Activated CD4-positive, alpha-beta T cell treated with anti-CD3 and anti-CD28 coated beads, Interleukin-2, amount 50 U/mL, for 1 hour (primary cell): ENCODE measurements at regions not wholly inside any gene's neighbourhood (a gene's known extent, or its start where the extent isn't known, plus 50 kb on each side); places are given as distances from the start of the nearest gene placed in this dataset.
"Not testable (repeated sequence)": the region's sequence is repeated elsewhere in the genome, so short reads cannot be mapped to it uniquely, and the experiment has no call there.

ENCODE experiments used
- DNase-seq: peaks from one replicate; pipeline ENCODE4 v3.0.0-alpha.2; 2020

- DNase-seq = no peak
Measured at GRCh38 chr15:88997531-88997930, 84.4 kb upstream of the MFGE8 start.

DNA sequence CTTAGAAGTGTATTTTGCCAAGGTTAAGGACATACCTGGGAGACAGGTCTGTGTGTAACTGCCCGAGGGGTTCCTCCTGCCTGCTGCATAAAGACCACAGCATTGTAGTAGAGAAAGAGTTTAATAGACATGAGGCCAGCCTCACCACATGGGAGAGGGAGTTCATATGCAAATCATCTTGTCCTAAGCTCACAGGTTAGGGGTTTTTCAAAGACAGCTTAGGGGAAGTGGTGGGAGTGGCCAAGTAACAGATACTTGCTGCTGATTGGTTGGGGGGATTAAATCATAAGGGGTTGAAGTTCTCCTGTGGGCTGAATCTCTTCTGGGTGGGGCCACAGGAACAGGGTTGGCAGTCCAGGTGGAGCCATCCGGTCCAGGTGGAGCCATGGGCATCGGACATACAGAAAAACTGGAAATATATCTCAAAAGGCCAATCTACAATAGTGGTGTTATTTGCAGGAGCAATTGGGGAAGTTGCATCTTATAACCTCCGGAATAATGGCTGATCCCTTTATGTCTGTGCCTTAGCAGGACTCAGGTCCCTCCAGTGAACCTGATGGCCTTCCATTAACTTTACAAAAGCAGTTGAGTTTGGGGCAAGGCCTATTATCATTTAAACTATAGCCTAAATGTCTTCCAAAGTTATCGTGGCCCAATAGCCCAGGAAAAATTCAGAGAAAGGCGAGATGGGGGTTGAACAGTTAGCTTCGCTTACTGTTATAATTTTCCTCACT lies 86.0 kb upstream of the MFGE8 start:
- no peak for DNase-seq

GRCh38 chr15:89001708-89002275 lies 86.5 kb upstream of the ABHD2 start:
- DNase-seq = not testable (repeated sequence)

GRCh38 chr15:89002281-89002761 lies 85.9 kb upstream of the ABHD2 start:
- no peak for DNase-seq

- no peak for DNase-seq
Measured at GRCh38 chr15:89002830-89003229, 85.4 kb upstream of the ABHD2 start.

DNA sequence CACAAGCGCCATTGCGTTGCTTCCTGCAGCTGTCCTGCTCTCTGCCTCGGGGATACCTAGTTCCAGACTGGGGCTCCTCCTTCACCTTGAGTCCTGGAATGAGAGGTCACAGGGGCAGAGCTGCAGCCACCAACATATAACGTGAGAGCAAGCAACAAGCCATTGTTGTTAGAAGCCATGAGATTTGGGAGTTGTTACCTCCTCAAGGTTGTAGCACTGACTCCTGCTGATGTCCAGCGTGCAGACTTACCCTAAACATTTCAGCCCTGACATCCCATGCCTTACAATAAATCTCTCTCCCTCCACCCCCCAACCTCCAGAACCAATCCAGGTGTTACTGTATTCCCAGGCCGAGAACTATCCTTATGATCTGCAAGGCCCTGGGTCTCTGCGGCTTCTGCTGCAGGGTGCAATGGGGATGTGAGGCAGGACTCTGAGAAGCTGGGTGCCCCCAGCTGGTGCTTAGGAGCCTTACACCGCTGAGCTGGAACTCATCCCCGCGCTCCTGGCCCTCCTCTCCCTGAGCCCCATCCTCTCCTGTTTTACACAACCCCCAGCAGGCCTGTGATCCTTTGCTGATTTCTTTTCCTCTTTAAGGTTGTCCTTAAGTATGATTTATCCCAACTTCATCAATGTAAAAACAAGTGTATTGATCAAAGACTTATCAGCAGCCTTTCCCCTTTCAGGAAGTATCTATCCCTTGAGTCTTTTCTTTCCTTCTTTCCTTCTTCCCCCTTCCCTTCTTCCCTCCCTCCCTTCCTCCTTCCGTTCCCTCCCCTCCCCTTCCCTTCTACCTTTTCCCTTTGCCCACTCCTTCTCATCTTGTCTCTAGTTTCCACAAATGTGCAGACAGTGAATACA lies 84.2 kb upstream of the ABHD2 start:
- DNase-seq = no peak

DNA sequence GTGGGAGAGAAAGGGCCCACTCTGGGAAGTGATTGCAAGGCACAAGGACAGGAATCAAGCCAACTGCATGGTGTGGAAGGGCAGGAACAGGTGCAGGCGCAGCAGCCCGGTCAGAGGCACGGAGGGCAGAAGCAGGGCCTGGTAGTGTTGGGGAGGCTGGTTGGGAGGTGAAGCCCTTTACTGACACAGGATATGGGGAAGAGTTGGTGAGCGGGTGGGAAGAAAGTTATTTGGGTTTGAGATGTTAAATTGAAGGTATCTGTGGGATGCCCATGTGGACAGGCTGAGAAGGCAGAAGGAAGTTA lies 83.6 kb upstream of the ABHD2 start:
- DNase-seq = no peak

DNA sequence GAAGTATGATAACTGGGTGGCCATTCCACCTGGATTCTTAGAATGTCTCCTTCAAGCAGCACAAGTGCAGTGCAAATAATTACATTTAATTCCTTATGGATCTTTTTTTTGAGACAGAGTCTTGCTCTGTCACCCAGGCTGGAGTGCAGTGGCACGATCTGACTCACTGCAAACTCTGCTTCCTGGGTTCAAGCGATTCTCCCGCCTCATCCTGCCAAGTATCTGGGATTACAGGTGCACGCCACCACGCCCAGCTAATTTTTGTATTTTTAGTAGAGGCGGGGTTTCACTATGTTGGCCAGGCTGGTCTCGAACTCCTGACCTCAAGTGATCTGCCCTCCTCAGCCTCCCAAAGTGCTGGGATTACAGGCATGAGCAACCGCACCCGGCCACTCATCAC lies 80.7 kb upstream of the ABHD2 start:
- not testable (repeated sequence) for DNase-seq

DNA sequence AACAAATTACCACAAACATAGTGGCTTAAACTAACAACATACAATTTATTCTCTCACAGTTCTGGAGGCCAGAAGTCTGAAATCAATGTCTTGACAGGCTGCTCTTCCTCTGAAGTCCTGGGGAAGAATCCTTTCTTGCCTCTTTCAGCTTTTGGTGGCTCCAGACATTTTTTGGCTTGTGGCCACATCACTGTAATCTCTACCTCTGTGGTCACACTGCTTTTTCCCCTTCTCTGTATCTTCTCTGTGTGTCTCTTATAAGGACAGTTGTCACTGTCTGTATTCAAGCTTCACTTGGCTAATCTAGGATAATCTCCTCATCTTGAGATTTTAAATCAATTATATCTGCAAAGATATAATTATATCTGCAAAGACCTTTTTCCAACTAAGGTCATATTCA lies 80.3 kb upstream of the ABHD2 start:
- DNase-seq = no peak

DNA sequence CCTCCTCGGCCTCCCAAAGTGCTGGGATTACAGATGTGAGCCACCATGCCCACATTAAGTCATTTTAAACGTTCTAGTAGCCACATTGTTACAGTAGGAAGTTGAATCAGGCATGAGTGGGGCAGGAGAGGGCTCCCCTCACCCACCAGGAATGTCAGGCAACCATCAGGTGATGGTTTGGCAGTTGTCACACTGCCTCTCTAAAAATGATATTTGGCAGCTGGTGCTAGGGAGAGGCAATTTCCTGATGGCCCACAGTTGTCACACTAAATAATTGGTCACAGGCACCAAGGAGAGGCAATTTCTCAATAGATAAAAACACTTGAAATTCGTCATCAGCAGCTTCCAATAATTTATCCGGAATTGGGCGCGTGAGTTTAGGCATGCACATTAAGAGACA lies 79.2 kb upstream of the ABHD2 start:
- DNase-seq = no peak

- DNase-seq = no peak
Measured at GRCh38 chr15:89015412-89016097, 72.7 kb upstream of the ABHD2 start.

DNA sequence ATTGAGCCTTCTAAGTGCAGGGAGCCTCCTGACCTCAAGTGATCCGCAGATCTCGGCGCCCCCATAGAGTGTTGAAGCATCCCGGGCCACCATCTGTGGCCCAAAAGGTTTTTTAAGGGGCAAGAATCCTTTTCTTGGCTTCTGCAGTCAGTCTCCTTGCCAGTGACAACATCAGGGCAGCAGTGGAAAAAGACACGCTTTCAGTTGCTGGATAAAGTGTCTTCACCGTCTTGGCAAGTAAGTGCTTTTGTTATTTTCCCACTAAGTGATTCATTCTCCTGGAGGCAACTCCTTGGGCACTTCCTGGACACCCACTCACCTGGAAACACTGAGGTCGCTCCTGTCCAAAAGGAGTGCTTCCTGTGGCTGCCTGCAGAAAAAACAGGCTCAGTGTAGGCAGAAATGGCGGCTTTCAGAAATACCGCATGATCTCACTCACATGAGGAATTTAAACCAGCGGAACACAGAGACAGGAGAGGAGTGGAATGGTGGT lies 71.7 kb upstream of the ABHD2 start:
- no peak for DNase-seq

GRCh38 chr15:89017370-89018066 lies 70.7 kb upstream of the ABHD2 start:
- peak; percentile 89 for DNase-seq

DNA sequence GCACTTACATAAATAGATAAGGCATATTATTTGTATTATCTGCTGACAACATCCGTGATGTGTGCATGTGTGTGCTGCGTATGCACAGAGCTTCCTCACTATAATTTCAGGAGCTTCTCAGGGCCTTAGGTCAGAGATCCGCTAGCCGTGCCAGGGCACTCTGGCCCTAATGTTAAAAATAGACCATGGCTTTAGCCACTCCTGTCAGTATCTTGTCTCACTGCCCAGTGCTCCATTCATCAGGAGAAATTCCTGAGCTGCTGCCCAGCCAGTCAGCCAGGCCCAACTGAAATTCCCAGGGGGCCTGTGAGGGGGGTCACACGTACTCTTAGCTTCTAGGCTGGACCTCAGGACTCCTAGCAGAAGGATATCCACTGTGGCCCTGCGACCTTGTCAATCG lies 70.0 kb upstream of the ABHD2 start:
- DNase-seq = no peak

DNA sequence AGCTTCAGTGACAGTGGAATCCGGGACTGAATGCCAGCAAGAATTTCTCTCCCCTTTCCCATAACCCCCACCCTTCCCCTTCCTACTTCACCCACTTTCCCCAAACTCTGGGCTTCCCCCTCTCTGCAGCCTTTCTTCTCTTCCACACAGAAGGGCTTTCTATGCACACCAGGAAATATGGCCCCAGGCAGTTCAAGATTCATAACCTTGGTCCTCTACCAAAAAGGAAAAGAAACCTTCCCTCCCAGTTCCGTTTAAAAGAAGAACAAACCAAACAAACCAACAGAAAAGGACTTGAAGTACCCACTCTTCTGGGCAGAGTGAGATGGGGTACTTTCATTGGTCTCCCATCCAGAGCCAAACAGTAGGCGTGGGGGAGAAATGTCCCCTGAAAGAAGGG lies 68.8 kb upstream of the ABHD2 start:
- no peak for DNase-seq

- no peak for DNase-seq
Measured at GRCh38 chr15:89021224-89021623, 67.0 kb upstream of the ABHD2 start.

DNA sequence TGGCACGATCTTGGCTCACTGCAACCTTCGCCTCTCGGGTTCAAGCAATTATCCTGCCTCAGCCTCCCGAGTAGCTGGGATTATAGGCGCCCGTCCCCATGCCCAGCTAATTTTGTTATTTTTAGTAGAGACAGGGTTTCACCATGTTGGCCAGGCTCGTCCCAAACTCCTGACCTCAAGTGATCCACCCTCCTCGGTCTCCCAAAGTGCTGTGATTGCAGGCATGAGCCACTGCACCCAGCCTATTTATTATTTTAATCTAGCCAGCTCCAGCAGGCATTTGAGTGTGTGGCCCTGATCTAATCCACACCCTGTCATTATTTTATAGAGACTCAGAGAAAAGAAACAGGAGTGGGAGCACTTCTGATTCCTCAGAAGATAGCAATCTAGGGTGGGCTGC lies 66.4 kb upstream of the ABHD2 start:
- not testable (repeated sequence) for DNase-seq

GRCh38 chr15:89023311-89023961 lies 64.8 kb upstream of the ABHD2 start:
- no peak for DNase-seq

- no peak for DNase-seq
Measured at GRCh38 chr15:89024418-89024817, 63.8 kb upstream of the ABHD2 start.

DNA sequence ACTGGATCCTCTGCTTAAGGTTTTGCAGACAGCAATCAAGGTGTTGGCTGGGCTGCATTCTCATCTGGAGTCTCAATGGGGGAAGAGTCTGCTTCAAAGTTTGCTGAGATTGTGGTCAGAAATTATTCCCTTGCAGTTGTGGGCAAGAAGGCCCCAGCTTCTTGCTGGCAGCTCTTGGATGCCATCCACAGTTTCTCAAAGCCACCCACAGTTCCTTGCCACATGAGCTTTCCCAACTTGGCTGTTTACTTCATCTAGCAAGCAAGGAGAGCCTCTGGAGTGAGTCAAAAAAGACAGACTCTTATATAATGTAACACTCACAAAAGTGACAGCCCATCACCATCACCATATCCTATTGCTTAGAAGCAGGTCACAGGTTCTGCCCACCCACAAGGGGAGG lies 62.1 kb upstream of the ABHD2 start:
- DNase-seq = no peak

DNA sequence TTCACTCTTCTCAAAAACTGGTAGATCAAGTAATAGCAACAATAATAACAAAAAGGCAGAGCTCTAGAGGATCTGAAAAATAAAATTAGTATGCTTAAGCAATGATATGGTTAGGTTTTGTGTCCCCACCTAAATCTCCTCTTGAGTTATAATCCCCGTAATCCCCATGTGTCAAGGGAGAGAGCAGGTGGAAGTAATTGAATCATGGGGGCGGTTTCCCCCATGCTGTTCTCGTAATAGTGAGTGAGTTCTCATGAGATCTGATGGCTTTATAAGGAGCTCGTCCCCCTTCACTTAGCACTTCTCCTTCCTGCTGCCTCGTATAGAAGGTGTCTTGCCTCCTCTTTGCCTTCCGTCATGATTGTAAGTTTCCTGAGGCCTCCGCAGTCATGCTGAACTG lies 60.2 kb upstream of the ABHD2 start:
- DNase-seq = no peak

GRCh38 chr15:89030311-89030710 lies 57.9 kb upstream of the ABHD2 start:
- DNase-seq = no peak
